PFSK-1 (cell line): ENCODE measurements at regions not wholly inside any gene's neighbourhood (a gene's known extent, or its start where the extent isn't known, plus 50 kb on each side); places are given as distances from the start of the nearest gene placed in this dataset.

ENCODE experiments used
- FOXP2 ChIP-seq: optimal IDR thresholded peaks from 2 replicates; pipeline ENCODE3; 2011; ENCODE audit warnings: borderline replicate concordance, control low read depth, inconsistent platforms; ENCODE audit not compliant: insufficient read depth; ENCODE audit errors: extremely low read length, extremely low read depth
- POLR2AphosphoS5 ChIP-seq: IDR thresholded peaks from 2 replicates; pipeline ENCODE4 v1.6.1; 2012; ENCODE audit warnings: low read depth, mild to moderate bottlenecking, control low read depth, low read length, moderate library complexity
- REST ChIP-seq, 2 experiments: IDR thresholded peaks; 2 replicates each; pipeline versions ENCODE4 v1.6.1 to v1.8.0; 2011 to 2012; ENCODE audit warnings: low read depth in 2 of 2, low read length in 2 of 2, control low read depth in 1 of 2, inconsistent platforms in 1 of 2, mild to moderate bottlenecking in 1 of 2, moderate library complexity in 1 of 2; ENCODE audit not compliant: insufficient read depth in 1 of 2
- SIN3A ChIP-seq: IDR thresholded peaks from 2 replicates; pipeline ENCODE4 v1.6.1; 2012; ENCODE audit warnings: mild to moderate bottlenecking, low read length, moderate library complexity, borderline replicate concordance; ENCODE audit not compliant: insufficient read depth
- TAF1 ChIP-seq: IDR thresholded peaks from 2 replicates; pipeline ENCODE4 v1.6.1; 2012; ENCODE audit warnings: low read length, control low read depth, borderline replicate concordance; ENCODE audit not compliant: insufficient read depth

- TF ChIP-seq POLR2AphosphoS5 (no peak), REST (IDR thresholded peaks at IDR 0.05; ENCODE audit: insufficient read depth in 1 of 2, low read depth in 2 of 2, low read length in 2 of 2) (no peak), FOXP2 (no peak), TAF1 (no peak), SIN3A (no peak)
Observed at GRCh38 chr6:91626911-91627310, 1040.0 kb upstream of the MAP3K7 start.

GRCh38 chr6:91613481-91613880, 1026.6 kb upstream of the MAP3K7 start:
- no peak for TF ChIP-seq TAF1
- no peak for TF ChIP-seq FOXP2
- TF ChIP-seq POLR2AphosphoS5 = no peak
- no peak for TF ChIP-seq REST (IDR thresholded peaks at IDR 0.05; ENCODE audit: insufficient read depth in 1 of 2, low read depth in 2 of 2, low read length in 2 of 2)
- no peak for TF ChIP-seq SIN3A

- TF ChIP-seq POLR2AphosphoS5 (no peak), SIN3A (no peak), REST (IDR thresholded peaks at IDR 0.05; ENCODE audit: insufficient read depth in 1 of 2, low read depth in 2 of 2, low read length in 2 of 2) (no peak), TAF1 (no peak), FOXP2 (no peak)
Observed at GRCh38 chr6:91611190-91611589, 1024.3 kb upstream of the MAP3K7 start.

GRCh38 chr6:91608428-91608827, 1021.6 kb upstream of the MAP3K7 start:
- no peak for TF ChIP-seq TAF1
- no peak for TF ChIP-seq POLR2AphosphoS5

- no peak for TF ChIP-seq FOXP2
- no peak for TF ChIP-seq SIN3A
- TF ChIP-seq TAF1 = no peak
- TF ChIP-seq POLR2AphosphoS5 = no peak
- TF ChIP-seq REST (IDR thresholded peaks at IDR 0.05; ENCODE audit: insufficient read depth in 1 of 2, low read depth in 2 of 2, low read length in 2 of 2) = no peak
Observed at GRCh38 chr6:91606148-91606901, 1019.5 kb upstream of the MAP3K7 start.
